HS-27A (cell line): ENCODE measurements at regions not wholly inside any gene's neighbourhood (a gene's known extent, or its start where the extent isn't known, plus 50 kb on each side); places are given as distances from the start of the nearest gene placed in this dataset.

Experiments
- DNase-seq: peaks from one replicate; pipeline ENCODE4 v3.0.0-alpha.2; 2012; ENCODE audit warnings: low read depth, missing footprints

GRCh38 chr3:105014631-105015030, 352.1 kb upstream of the ALCAM start:
- no peak for DNase-seq

GRCh38 chr3:105022813-105023212, 343.9 kb upstream of the ALCAM start:
- no peak for DNase-seq

GRCh38 chr3:105030211-105030610, 336.5 kb upstream of the ALCAM start:
- DNase-seq, result no peak

GRCh38 chr3:105032541-105032940, 334.2 kb upstream of the ALCAM start:
- no peak for DNase-seq

GRCh38 chr3:105033081-105033480, 333.6 kb upstream of the ALCAM start:
- DNase-seq, result no peak

- DNase-seq, result no peak
Observed at GRCh38 chr3:105039004-105039403, 327.7 kb upstream of the ALCAM start.

- DNase-seq, result no peak
Observed at GRCh38 chr3:105040026-105040622, 326.6 kb upstream of the ALCAM start.

GRCh38 chr3:105042586-105042985, 324.1 kb upstream of the ALCAM start:
- no peak for DNase-seq

GRCh38 chr3:105051111-105051510, 315.6 kb upstream of the ALCAM start:
- DNase-seq, result no peak

- no peak for DNase-seq
Observed at GRCh38 chr3:105051972-105052371, 314.7 kb upstream of the ALCAM start.

- no peak for DNase-seq
Observed at GRCh38 chr3:105062853-105063252, 303.9 kb upstream of the ALCAM start.

- no peak for DNase-seq
Observed at GRCh38 chr3:105065895-105066839, 300.5 kb upstream of the ALCAM start.

GRCh38 chr3:105067361-105067760, 299.3 kb upstream of the ALCAM start:
- DNase-seq, result no peak

GRCh38 chr3:105077060-105077822, 289.5 kb upstream of the ALCAM start:
- DNase-seq, result no peak

- no peak for DNase-seq
Observed at GRCh38 chr3:105083945-105084344, 282.8 kb upstream of the ALCAM start.

- DNase-seq, result no peak
Observed at GRCh38 chr3:105085506-105085905, 281.2 kb upstream of the ALCAM start.

GRCh38 chr3:105093371-105094252, 273.1 kb upstream of the ALCAM start:
- DNase-seq, result no peak

- no peak for DNase-seq
Observed at GRCh38 chr3:105094588-105094987, 272.1 kb upstream of the ALCAM start.

- DNase-seq, result no peak
Observed at GRCh38 chr3:105096071-105096470, 270.6 kb upstream of the ALCAM start.

GRCh38 chr3:105101603-105102002, 265.1 kb upstream of the ALCAM start:
- no peak for DNase-seq

- DNase-seq, result no peak
Observed at GRCh38 chr3:105103139-105103538, 263.6 kb upstream of the ALCAM start.

- no peak for DNase-seq
Observed at GRCh38 chr3:105108823-105109222, 257.9 kb upstream of the ALCAM start.
